Subcutaneous abdominal adipose tissue (tissue), 5 donors: ENCODE measurements at regions not wholly inside any gene's neighbourhood (a gene's known extent, or its start where the extent isn't known, plus 50 kb on each side); places are given as distances from the start of the nearest gene placed in this dataset.

Experiments used
- H3K27ac ChIP-seq: one replicate; pipeline ENCODE4 v1.7.0; 2013; ENCODE audit warnings: low read depth, mild to moderate bottlenecking, inconsistent platforms, low read length, moderate library complexity
- H3K27me3 ChIP-seq, 5 donors: one replicate each; pipeline ENCODE4 v1.7.0; 2013; ENCODE audit warnings: low read length in 5 of 5, inconsistent platforms in 1 of 5; ENCODE audit not compliant: control insufficient read depth in 5 of 5, insufficient read depth in 4 of 5
- H3K36me3 ChIP-seq, 5 donors: one replicate each; pipeline ENCODE4 v1.7.0; 2013; ENCODE audit warnings: low read length in 5 of 5; ENCODE audit not compliant: control insufficient read depth in 5 of 5, insufficient read depth in 5 of 5
- H3K4me1 ChIP-seq, 5 donors: one replicate each; pipeline ENCODE4 v1.7.0; 2013; ENCODE audit warnings: low read length in 5 of 5, mild to moderate bottlenecking in 3 of 5, moderate library complexity in 1 of 5; ENCODE audit not compliant: control insufficient read depth in 5 of 5, insufficient read depth in 5 of 5
- H3K4me3 ChIP-seq, 5 donors: one replicate each; pipeline ENCODE4 v1.7.0; 2013; ENCODE audit warnings: low read length in 5 of 5, low read depth in 1 of 5
- H3K9ac ChIP-seq, 5 donors: one replicate each; pipeline ENCODE4 v1.7.0; 2013; ENCODE audit warnings: low read length in 5 of 5, mild to moderate bottlenecking in 4 of 5, moderate library complexity in 3 of 5
- H3K9me3 ChIP-seq, 5 donors: one replicate each; pipeline ENCODE4 v1.7.0; 2013; ENCODE audit warnings: low read length in 5 of 5; ENCODE audit not compliant: control insufficient read depth in 5 of 5
- donor health status: healthy.
- donor health status: healthy.
- donor health status: healthy.
- donor health status: healthy.
- donor health status: healthy.

- no peak overlapping the region for H3K4me3 ChIP-seq
- no peak overlapping the region for H3K27ac ChIP-seq
- no peak overlapping the region for H3K9ac ChIP-seq
- H3K9me3 ChIP-seq, result no peaks in the 10 kb centered on the region
- no peaks in the 10 kb centered on the region for H3K27me3 ChIP-seq
- H3K36me3 ChIP-seq, result no peaks in the 10 kb centered on the region
- no peaks in the 10 kb centered on the region for H3K4me1 ChIP-seq
Observed at GRCh38 chr9:80146466-80146865, 574.7 kb downstream of the TLE4 start.

- no peak overlapping the region for H3K27ac ChIP-seq
- no peaks in the 10 kb centered on the region for H3K4me1 ChIP-seq
- H3K4me3 ChIP-seq, result no peak overlapping the region
- no peaks in the 10 kb centered on the region for H3K9me3 ChIP-seq
- H3K27me3 ChIP-seq, result no peaks in the 10 kb centered on the region
- no peaks in the 10 kb centered on the region for H3K36me3 ChIP-seq
- no peak overlapping the region for H3K9ac ChIP-seq
Observed at GRCh38 chr9:80144856-80145255, 573.1 kb downstream of the TLE4 start.

GRCh38 chr9:80144406-80144805 is 572.6 kb downstream of the TLE4 start:
- no peaks in the 10 kb centered on the region for H3K27me3 ChIP-seq
- H3K4me1 ChIP-seq, result no peaks in the 10 kb centered on the region
- no peak overlapping the region for H3K4me3 ChIP-seq
- H3K27ac ChIP-seq, result no peak overlapping the region
- no peak overlapping the region for H3K9ac ChIP-seq
- H3K9me3 ChIP-seq, result no peaks in the 10 kb centered on the region
- no peaks in the 10 kb centered on the region for H3K36me3 ChIP-seq

GRCh38 chr9:80143899-80144298 is 572.1 kb downstream of the TLE4 start:
- Histone ChIP-seq H3K27me3 (no peaks in the 10 kb centered on the region), H3K4me1 (no peaks in the 10 kb centered on the region), H3K4me3 (no peak overlapping the region), H3K27ac (no peak overlapping the region), H3K9ac (no peak overlapping the region), H3K9me3 (no peaks in the 10 kb centered on the region), H3K36me3 (no peaks in the 10 kb centered on the region)

GRCh38 chr9:80134487-80134886 is 562.7 kb downstream of the TLE4 start:
- Histone ChIP-seq H3K27ac (no peak overlapping the region), H3K9ac (no peak overlapping the region), H3K36me3 (no peaks in the 10 kb centered on the region), H3K4me3 (no peak overlapping the region), H3K9me3 (no peaks in the 10 kb centered on the region), H3K4me1 (no peaks in the 10 kb centered on the region), H3K27me3 (no peaks in the 10 kb centered on the region)

- no peak overlapping the region for H3K4me3 ChIP-seq
- H3K27me3 ChIP-seq, result no peaks in the 10 kb centered on the region
- no peak overlapping the region for H3K9ac ChIP-seq
- H3K9me3 ChIP-seq, result no peaks in the 10 kb centered on the region
- no peaks in the 10 kb centered on the region for H3K36me3 ChIP-seq
- H3K27ac ChIP-seq, result no peak overlapping the region
- H3K4me1 ChIP-seq, result no peaks in the 10 kb centered on the region
Observed at GRCh38 chr9:80131627-80132026, 559.9 kb downstream of the TLE4 start.

- no peak overlapping the region for H3K27ac ChIP-seq
- H3K9ac ChIP-seq, result no peak overlapping the region
- H3K27me3 ChIP-seq, result no peaks in the 10 kb centered on the region
- no peak overlapping the region for H3K4me3 ChIP-seq
- no peaks in the 10 kb centered on the region for H3K9me3 ChIP-seq
- H3K4me1 ChIP-seq, result no peaks in the 10 kb centered on the region
- H3K36me3 ChIP-seq, result no peaks in the 10 kb centered on the region
Observed at GRCh38 chr9:80127920-80128319, 556.2 kb downstream of the TLE4 start.

GRCh38 chr9:80125731-80126264 is 554.0 kb downstream of the TLE4 start:
- Histone ChIP-seq H3K4me1 (no peaks in the 10 kb centered on the region), H3K9me3 (no peaks in the 10 kb centered on the region), H3K4me3 (no peak overlapping the region), H3K36me3 (no peaks in the 10 kb centered on the region), H3K9ac (no peak overlapping the region), H3K27ac (no peak overlapping the region), H3K27me3 (no peaks in the 10 kb centered on the region)

GRCh38 chr9:80117031-80117430 is 545.3 kb downstream of the TLE4 start:
- H3K27ac ChIP-seq, result no peak overlapping the region
- peaks cover 0 to 14% (median 3%) of the 10 kb centered on the region in 5 donors for H3K9me3 ChIP-seq
- no peak overlapping the region for H3K4me3 ChIP-seq
- H3K27me3 ChIP-seq, result no peaks in the 10 kb centered on the region
- no peaks in the 10 kb centered on the region for H3K4me1 ChIP-seq
- H3K9ac ChIP-seq, result no peak overlapping the region
- no peaks in the 10 kb centered on the region for H3K36me3 ChIP-seq

- no peak overlapping the region for H3K9ac ChIP-seq
- H3K27ac ChIP-seq, result no peak overlapping the region
- H3K27me3 ChIP-seq, result no peaks in the 10 kb centered on the region
- H3K9me3 ChIP-seq, result peaks cover 0 to 14% (median 3%) of the 10 kb centered on the region in 5 donors
- no peaks in the 10 kb centered on the region for H3K36me3 ChIP-seq
- H3K4me3 ChIP-seq, result no peak overlapping the region
- no peaks in the 10 kb centered on the region for H3K4me1 ChIP-seq
Observed at GRCh38 chr9:80114241-80114640, 542.5 kb downstream of the TLE4 start.
